WTC11 (cell line): ENCODE measurements at regions not wholly inside any gene's neighbourhood (a gene's known extent, or its start where the extent isn't known, plus 50 kb on each side); places are given as distances from the start of the nearest gene placed in this dataset.

Source experiments
- FOXK1 ChIP-seq: sonication (generic); formaldehyde crosslinking; IDR thresholded peaks from 2 replicates; pipeline ENCODE4 v1.8.0; 2022; ENCODE audit warnings: mild to moderate bottlenecking, moderate library complexity, missing genetic modification reagents
- GTF2I ChIP-seq: fragments of 250-450 bp; sonication (Bioruptor Pico); conservative IDR thresholded peaks from 2 replicates; pipeline ENCODE4 v1.4.0; 2021; ENCODE audit warnings: mild to moderate bottlenecking
- NR2C2 ChIP-seq: sonication (generic); formaldehyde crosslinking; IDR thresholded peaks from 2 replicates; pipeline ENCODE4 v1.8.0; 2022; ENCODE audit warnings: mild to moderate bottlenecking, missing genetic modification reagents
- TEAD4 ChIP-seq: sonication (generic); formaldehyde crosslinking; IDR thresholded peaks from 2 replicates; pipeline ENCODE4 v1.8.0; 2022; ENCODE audit warnings: mild to moderate bottlenecking, missing genetic modification reagents
- TF ChIP-seq, protein P1 (sequence below): fragments of 200-600 bp; IDR thresholded peaks from 2 replicates; pipeline ENCODE4 v1.8.0; 2022; ENCODE audit warnings: antibody characterized with exemption
- TF ChIP-seq, protein P2 (sequence below): sonication (generic); formaldehyde crosslinking; IDR thresholded peaks from 2 replicates; pipeline ENCODE4 v1.8.1; 2022; ENCODE audit warnings: low read depth, missing genetic modification reagents, borderline replicate concordance
- TF ChIP-seq, protein P3 (sequence below): sonication (generic); formaldehyde crosslinking; IDR thresholded peaks from 2 replicates; pipeline ENCODE4 v1.8.0; 2023; ENCODE audit warnings: missing genetic modification reagents

DNA sequence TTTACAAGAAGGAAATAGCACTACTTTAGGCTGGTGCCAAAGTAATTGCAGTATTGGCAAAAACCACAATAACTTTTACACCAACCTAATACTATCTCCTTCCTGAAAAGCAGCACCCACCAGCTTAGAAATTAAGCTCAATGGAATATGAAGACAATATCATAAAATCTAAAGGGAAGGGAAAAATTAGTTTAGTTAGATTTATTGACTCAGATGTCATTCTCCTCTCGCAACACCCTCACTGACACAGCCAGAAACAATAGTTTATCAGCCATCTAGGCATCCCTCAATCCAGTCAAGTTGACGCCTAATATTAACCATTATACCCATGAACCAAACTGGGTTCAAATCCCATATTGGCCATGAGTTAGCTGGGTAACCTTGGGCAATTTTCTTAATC, 820.4 kb upstream of the EPHA5 start:
- no peak for TF ChIP-seq NR2C2 (CRISPR knock-in tag)
- TF ChIP-seq, protein P1, sequence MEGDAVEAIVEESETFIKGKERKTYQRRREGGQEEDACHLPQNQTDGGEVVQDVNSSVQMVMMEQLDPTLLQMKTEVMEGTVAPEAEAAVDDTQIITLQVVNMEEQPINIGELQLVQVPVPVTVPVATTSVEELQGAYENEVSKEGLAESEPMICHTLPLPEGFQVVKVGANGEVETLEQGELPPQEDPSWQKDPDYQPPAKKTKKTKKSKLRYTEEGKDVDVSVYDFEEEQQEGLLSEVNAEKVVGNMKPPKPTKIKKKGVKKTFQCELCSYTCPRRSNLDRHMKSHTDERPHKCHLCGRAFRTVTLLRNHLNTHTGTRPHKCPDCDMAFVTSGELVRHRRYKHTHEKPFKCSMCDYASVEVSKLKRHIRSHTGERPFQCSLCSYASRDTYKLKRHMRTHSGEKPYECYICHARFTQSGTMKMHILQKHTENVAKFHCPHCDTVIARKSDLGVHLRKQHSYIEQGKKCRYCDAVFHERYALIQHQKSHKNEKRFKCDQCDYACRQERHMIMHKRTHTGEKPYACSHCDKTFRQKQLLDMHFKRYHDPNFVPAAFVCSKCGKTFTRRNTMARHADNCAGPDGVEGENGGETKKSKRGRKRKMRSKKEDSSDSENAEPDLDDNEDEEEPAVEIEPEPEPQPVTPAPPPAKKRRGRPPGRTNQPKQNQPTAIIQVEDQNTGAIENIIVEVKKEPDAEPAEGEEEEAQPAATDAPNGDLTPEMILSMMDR = no peak
- TF ChIP-seq GTF2I (CRISPR knock-in tag) = no peak
- TF ChIP-seq, protein P2, sequence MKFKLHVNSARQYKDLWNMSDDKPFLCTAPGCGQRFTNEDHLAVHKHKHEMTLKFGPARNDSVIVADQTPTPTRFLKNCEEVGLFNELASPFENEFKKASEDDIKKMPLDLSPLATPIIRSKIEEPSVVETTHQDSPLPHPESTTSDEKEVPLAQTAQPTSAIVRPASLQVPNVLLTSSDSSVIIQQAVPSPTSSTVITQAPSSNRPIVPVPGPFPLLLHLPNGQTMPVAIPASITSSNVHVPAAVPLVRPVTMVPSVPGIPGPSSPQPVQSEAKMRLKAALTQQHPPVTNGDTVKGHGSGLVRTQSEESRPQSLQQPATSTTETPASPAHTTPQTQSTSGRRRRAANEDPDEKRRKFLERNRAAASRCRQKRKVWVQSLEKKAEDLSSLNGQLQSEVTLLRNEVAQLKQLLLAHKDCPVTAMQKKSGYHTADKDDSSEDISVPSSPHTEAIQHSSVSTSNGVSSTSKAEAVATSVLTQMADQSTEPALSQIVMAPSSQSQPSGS (CRISPR knock-in tag) = no peak
- TF ChIP-seq, protein P3, sequence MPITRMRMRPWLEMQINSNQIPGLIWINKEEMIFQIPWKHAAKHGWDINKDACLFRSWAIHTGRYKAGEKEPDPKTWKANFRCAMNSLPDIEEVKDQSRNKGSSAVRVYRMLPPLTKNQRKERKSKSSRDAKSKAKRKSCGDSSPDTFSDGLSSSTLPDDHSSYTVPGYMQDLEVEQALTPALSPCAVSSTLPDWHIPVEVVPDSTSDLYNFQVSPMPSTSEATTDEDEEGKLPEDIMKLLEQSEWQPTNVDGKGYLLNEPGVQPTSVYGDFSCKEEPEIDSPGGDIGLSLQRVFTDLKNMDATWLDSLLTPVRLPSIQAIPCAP (CRISPR knock-in tag) = no peak
- TF ChIP-seq FOXK1 (CRISPR knock-in tag) = no peak
- TF ChIP-seq TEAD4 (CRISPR knock-in tag) = no peak
